Hepatocyte (in vitro differentiated cells): ENCODE measurements at regions not wholly inside any gene's neighbourhood (a gene's known extent, or its start where the extent isn't known, plus 50 kb on each side); places are given as distances from the start of the nearest gene placed in this dataset.
"Not testable (repeated sequence)": the region's sequence is repeated elsewhere in the genome, so short reads cannot be mapped to it uniquely, and the experiment has no call there.

Source experiments
- DNase-seq: peaks from one replicate; pipeline ENCODE4 v3.0.0-alpha.2; 2016; ENCODE audit warnings: low spot score
- H2AFZ ChIP-seq: fragments of 200-600 bp; sonication (generic); 2 replicates; pipeline ENCODE4 v1.6.0; 2016; ENCODE audit warnings: antibody characterized with exemption, mild to moderate bottlenecking
- H3K27ac ChIP-seq: fragments of 200-600 bp; sonication (generic); 2 replicates; pipeline ENCODE4 v1.5.1; 2016; ENCODE audit warnings: mild to moderate bottlenecking
- H3K27me3 ChIP-seq: fragments of 200-600 bp; sonication (generic); 2 replicates; pipeline ENCODE4 v1.6.1; 2016
- H3K36me3 ChIP-seq: fragments of 200-600 bp; sonication (generic); replicated peaks from 2 replicates; pipeline ENCODE4 v1.5.1; 2016; ENCODE audit warnings: low read depth; ENCODE audit not compliant: insufficient read depth
- H3K4me1 ChIP-seq: fragments of 200-600 bp; sonication (generic); 2 replicates; pipeline ENCODE4 v1.5.1; 2016; ENCODE audit warnings: mild to moderate bottlenecking, moderate library complexity; ENCODE audit not compliant: insufficient read depth
- H3K4me2 ChIP-seq: fragments of 200-600 bp; sonication (generic); 2 replicates; pipeline ENCODE4 v1.6.0; 2016
- H3K4me3 ChIP-seq: fragments of 200-600 bp; sonication (generic); 2 replicates; pipeline ENCODE4 v1.5.1; 2016; ENCODE audit warnings: mild to moderate bottlenecking
- H3K79me2 ChIP-seq: fragments of 200-600 bp; sonication (generic); 2 replicates; pipeline ENCODE4 v1.6.0; 2017; ENCODE audit warnings: mild to moderate bottlenecking
- H3K9me2 ChIP-seq: fragments of 200-600 bp; sonication (generic); replicated peaks from 2 replicates; pipeline ENCODE4 v1.6.0; 2017; ENCODE audit warnings: mild to moderate bottlenecking; ENCODE audit not compliant: insufficient read depth
- H3K9me3 ChIP-seq: fragments of 200-600 bp; sonication (generic); 2 replicates; pipeline ENCODE4 v1.5.1; 2016; ENCODE audit warnings: low read depth, mild to moderate bottlenecking
- H4K20me1 ChIP-seq: fragments of 200-600 bp; sonication (generic); 2 replicates; pipeline ENCODE4 v1.6.0; 2016; ENCODE audit warnings: mild to moderate bottlenecking; ENCODE audit not compliant: insufficient read depth, poor library complexity, severe bottlenecking
- EZH2 ChIP-seq: fragments of 200-600 bp; sonication (generic); IDR thresholded peaks from 2 replicates; pipeline ENCODE4 v1.6.1; 2016; ENCODE audit warnings: antibody characterized with exemption, mild to moderate bottlenecking, borderline replicate concordance
- EZH2phosphoT487 ChIP-seq: fragments of 200-600 bp; sonication (generic); IDR thresholded peaks from one replicate; pipeline ENCODE4 v1.6.1; 2018; ENCODE audit warnings: antibody characterized with exemption, mild to moderate bottlenecking, low read depth, moderate library complexity; ENCODE audit not compliant: unreplicated experiment, severe bottlenecking
- whole genome bisulfite sequencing: methylation state at CpG from one replicate; pipeline ENCODE4 v1.1.6; 2016; ENCODE audit warnings: low lambda C conversion rate; ENCODE audit errors: missing lambda C conversion rate; 5-methylcytosine and 5-hydroxymethylcytosine counted together
- TF ChIP-seq, protein P1 (sequence below): fragments of 200-600 bp; sonication (generic); IDR thresholded peaks from 2 replicates; pipeline ENCODE4 v1.5.1; 2016; ENCODE audit warnings: antibody characterized with exemption, mild to moderate bottlenecking; ENCODE audit not compliant: poor library complexity

DNA sequence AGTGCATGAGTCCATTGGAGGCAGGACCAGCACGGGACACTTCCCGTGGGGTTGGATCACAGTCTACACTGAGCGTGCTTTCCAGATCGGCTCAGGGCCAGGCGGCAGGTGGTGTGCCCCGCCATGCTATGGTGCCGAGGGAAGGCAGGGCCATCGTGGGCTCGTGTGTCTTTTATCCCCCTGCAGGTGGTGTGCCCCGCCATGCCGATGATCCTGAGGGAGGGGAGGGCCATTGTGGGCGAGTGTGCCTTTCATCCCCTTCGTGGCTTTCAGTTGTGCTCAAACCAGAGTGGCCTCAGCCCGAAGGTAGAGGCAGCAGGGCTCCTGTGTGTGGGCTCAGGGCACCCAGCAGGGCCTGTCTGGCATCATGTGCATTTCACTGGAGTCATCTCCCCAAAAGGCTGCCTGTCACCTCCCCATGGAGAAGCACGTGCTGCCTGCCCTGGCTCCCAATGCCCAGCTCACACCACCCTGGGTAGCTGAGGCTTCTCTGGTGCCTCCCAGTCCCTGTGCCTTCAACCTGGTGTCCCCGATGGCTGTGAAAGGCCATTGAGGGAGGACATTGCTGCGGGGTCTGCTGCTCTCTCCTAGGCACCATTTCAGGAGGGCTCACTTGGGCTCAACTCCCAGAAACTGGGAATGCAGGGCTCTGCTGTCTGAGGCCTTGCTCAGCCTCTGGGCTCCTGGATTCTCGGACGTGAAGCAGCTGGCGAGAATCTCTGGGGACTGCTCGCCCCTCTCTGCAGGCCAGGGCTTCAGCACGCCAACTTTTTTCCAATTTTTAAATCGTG, 207.6 kb downstream of the NPIPB11 start:
- no peak overlapping the region for H3K4me3 ChIP-seq
- WGBS = 86% methylated on average over 23 of the region's 23 CpGs
- peaks cover 21% of the 10 kb centered on the region for H3K4me1 ChIP-seq
- no peaks in the 10 kb centered on the region for H3K9me2 ChIP-seq
- H3K27ac ChIP-seq = peak overlapping the region; percentile 92
- H3K9me3 ChIP-seq = no peaks in the 10 kb centered on the region
- H3K4me2 ChIP-seq = peak overlapping the region; percentile 49
- no peak overlapping the region for H2AFZ ChIP-seq
- no peaks in the 10 kb centered on the region for H3K27me3 ChIP-seq
- no peaks in the 10 kb centered on the region for H4K20me1 ChIP-seq
- no peaks in the 10 kb centered on the region for H3K79me2 ChIP-seq
- no peak for TF ChIP-seq EZH2
- TF ChIP-seq, protein P1, sequence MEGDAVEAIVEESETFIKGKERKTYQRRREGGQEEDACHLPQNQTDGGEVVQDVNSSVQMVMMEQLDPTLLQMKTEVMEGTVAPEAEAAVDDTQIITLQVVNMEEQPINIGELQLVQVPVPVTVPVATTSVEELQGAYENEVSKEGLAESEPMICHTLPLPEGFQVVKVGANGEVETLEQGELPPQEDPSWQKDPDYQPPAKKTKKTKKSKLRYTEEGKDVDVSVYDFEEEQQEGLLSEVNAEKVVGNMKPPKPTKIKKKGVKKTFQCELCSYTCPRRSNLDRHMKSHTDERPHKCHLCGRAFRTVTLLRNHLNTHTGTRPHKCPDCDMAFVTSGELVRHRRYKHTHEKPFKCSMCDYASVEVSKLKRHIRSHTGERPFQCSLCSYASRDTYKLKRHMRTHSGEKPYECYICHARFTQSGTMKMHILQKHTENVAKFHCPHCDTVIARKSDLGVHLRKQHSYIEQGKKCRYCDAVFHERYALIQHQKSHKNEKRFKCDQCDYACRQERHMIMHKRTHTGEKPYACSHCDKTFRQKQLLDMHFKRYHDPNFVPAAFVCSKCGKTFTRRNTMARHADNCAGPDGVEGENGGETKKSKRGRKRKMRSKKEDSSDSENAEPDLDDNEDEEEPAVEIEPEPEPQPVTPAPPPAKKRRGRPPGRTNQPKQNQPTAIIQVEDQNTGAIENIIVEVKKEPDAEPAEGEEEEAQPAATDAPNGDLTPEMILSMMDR = no peak
- H3K36me3 ChIP-seq = no peaks in the 10 kb centered on the region
- DNase-seq = no peak

DNA sequence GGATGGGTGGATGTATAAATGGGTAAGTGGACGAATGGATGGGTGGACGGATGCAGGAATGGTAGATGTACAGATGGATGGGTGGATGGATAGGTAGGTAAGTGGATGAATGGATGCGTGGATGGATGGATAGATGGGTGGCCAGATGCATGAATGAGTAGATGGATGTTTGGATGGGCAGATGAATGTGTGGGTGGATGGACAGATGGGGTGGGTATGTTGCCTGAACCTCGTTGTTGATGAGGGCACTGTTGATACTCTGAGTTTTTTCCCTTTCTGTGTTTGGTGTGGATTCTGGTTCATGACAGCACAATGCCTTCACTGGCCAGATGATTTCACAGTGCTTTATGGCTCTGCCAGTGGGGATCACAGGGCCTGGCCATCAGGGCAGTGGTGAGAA, 208.3 kb downstream of the NPIPB11 start:
- no peak overlapping the region for H3K4me2 ChIP-seq
- H3K27ac ChIP-seq = no peak overlapping the region
- no peak for TF ChIP-seq EZH2
- TF ChIP-seq, protein P1 = no peak
- no peak for TF ChIP-seq EZH2phosphoT487
- H3K36me3 ChIP-seq = no peaks in the 10 kb centered on the region
- no peak for DNase-seq
- no peak overlapping the region for H3K4me3 ChIP-seq
- H3K27me3 ChIP-seq = no peaks in the 10 kb centered on the region
- H3K9me3 ChIP-seq = no peaks in the 10 kb centered on the region
- no peaks in the 10 kb centered on the region for H4K20me1 ChIP-seq
- no peaks in the 10 kb centered on the region for H3K79me2 ChIP-seq
- H3K4me1 ChIP-seq = peaks cover 21% of the 10 kb centered on the region
- WGBS = 96% methylated on average over 4 of the region's 4 CpGs
- H3K9me2 ChIP-seq = no peaks in the 10 kb centered on the region
- no peak overlapping the region for H2AFZ ChIP-seq

- not testable (repeated sequence) for H3K4me3 ChIP-seq, H3K27me3 ChIP-seq, H3K36me3 ChIP-seq, H3K9me2 ChIP-seq, H3K27ac ChIP-seq, H3K79me2 ChIP-seq, DNase-seq, H3K9me3 ChIP-seq, H3K4me2 ChIP-seq, H4K20me1 ChIP-seq, H2AFZ ChIP-seq
- peaks cover 17% of the 10 kb centered on the region for H3K4me1 ChIP-seq
- WGBS = 91% methylated on average over 3 of the region's 5 CpGs
These were observed 208.9 kb downstream of the NPIPB11 start for GRCh38 chr16:29197494-29198100.

DNA sequence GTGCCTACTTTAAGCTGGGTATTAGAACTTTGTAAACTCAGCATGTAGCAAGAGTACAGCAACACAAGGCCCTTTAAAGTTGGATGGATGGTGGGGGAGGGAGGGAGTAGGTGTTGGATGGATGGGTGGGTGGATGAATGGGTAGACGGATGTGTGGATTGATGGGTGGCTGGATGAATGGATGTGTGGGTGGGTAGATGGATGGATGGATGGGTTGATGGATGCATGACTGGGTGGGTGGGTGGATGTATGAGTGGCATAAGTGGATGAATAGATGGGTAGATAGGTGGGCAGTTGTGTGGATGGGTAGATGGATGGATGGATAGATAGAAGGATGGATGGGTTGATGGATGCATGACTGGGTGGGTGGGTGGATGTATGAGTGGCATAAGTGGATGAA, 209.8 kb downstream of the NPIPB11 start:
- H3K27ac ChIP-seq, H3K79me2 ChIP-seq, H3K36me3 ChIP-seq, H3K4me3 ChIP-seq, DNase-seq, H2AFZ ChIP-seq, H4K20me1 ChIP-seq, H3K9me3 ChIP-seq, H3K9me2 ChIP-seq, H3K27me3 ChIP-seq, H3K4me2 ChIP-seq: not testable (repeated sequence)
- peaks cover 14% of the 10 kb centered on the region for H3K4me1 ChIP-seq
- 100% methylated on average over 1 of the region's 1 CpG for WGBS

- H3K4me3 ChIP-seq, H3K9me3 ChIP-seq, H4K20me1 ChIP-seq, H3K79me2 ChIP-seq, H3K4me1 ChIP-seq, H2AFZ ChIP-seq, DNase-seq, H3K27me3 ChIP-seq, H3K36me3 ChIP-seq, H3K9me2 ChIP-seq: not testable (repeated sequence)
- Histone ChIP-seq H3K4me2 (peak overlapping the region; percentile 51), H3K27ac (peak overlapping the region; percentile 85)
- WGBS = 56% methylated on average over 19 of the region's 19 CpGs
These were observed 210.4 kb downstream of the LAT start for GRCh38 chr16:29195116-29195872.

DNA sequence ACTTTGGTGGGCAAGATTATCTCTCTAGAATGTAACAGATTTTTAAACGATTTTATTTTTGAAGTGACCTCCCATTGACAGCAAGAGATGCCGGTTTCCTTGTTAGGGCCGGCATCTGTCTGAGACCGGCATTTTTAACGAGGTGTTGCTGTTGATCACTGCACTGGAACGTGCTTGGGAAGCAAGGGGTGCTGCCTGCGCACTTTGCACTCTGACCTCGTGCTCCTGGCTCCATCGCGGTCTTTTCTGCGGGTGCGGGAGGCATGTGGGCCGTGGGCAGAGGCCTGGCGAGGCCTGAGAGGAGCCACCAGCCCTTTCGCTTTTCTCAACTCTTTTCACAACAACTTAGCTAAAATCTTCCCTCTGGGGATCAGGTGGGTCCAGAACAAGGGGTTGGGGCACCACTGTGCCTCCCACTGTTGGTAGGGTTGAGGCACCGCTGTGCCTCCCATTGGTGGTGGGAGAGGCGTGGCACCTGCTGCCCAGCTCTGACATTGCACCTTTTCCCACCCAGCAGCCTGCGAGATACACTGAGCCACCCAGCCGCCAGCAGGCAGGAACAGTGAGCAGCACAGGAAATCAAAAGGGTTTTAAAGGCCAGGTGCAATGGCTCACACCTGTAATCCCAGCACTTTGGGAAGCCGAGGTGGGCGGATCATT, 209.5 kb downstream of the LAT start:
- not testable (repeated sequence) for H2AFZ ChIP-seq, H3K4me1 ChIP-seq, H3K4me3 ChIP-seq, H3K27me3 ChIP-seq, H3K27ac ChIP-seq, DNase-seq, H3K9me2 ChIP-seq, H4K20me1 ChIP-seq, H3K79me2 ChIP-seq, H3K4me2 ChIP-seq, H3K36me3 ChIP-seq, H3K9me3 ChIP-seq
- 89% methylated on average over 20 of the region's 21 CpGs for WGBS
